Stimulated activated CD8-positive, alpha-beta memory T cell treated with anti-CD3 and anti-CD28 coated beads, Interleukin-2, amount 100 ng/mL, for 48 hours (primary cell): ENCODE measurements at regions not wholly inside any gene's neighbourhood (a gene's known extent, or its start where the extent isn't known, plus 50 kb on each side); places are given as distances from the start of the nearest gene placed in this dataset.

ENCODE experiments used
- DNase-seq, 2 donors: peaks; one replicate each; pipeline ENCODE4 v3.0.0-alpha.2; 2020; ENCODE audit warnings: low read depth in 2 of 2

- no peak for DNase-seq
Measured at GRCh38 chr9:84174486-84174885, 166.1 kb downstream of the SLC28A3 start.

GRCh38 chr9:84177407-84177806 lies 163.2 kb downstream of the SLC28A3 start:
- DNase-seq, result no peak

GRCh38 chr9:84179531-84179930 lies 161.0 kb downstream of the SLC28A3 start:
- DNase-seq, result no peak

- no peak for DNase-seq
Measured at GRCh38 chr9:84187090-84187489, 153.5 kb downstream of the SLC28A3 start.

GRCh38 chr9:84189904-84190303 lies 150.7 kb downstream of the SLC28A3 start:
- DNase-seq, result no peak

GRCh38 chr9:84190411-84190810 lies 150.1 kb downstream of the SLC28A3 start:
- DNase-seq, result no peak

GRCh38 chr9:84206801-84207370 lies 133.7 kb downstream of the SLC28A3 start:
- no peak for DNase-seq

GRCh38 chr9:84207491-84207951 lies 133.0 kb downstream of the SLC28A3 start:
- DNase-seq, result no peak

GRCh38 chr9:84212246-84212645 lies 128.3 kb downstream of the SLC28A3 start:
- DNase-seq, result no peak

GRCh38 chr9:84212982-84213381 lies 127.6 kb downstream of the SLC28A3 start:
- no peak for DNase-seq

GRCh38 chr9:84216151-84216550 lies 124.4 kb downstream of the SLC28A3 start:
- DNase-seq, result no peak

- no peak for DNase-seq
Measured at GRCh38 chr9:84218322-84218721, 122.2 kb downstream of the SLC28A3 start.

GRCh38 chr9:84224246-84224645 lies 116.3 kb downstream of the SLC28A3 start:
- DNase-seq, result no peak
